Body of pancreas (tissue), 4 donors: ENCODE measurements at regions not wholly inside any gene's neighbourhood (a gene's known extent, or its start where the extent isn't known, plus 50 kb on each side); places are given as distances from the start of the nearest gene placed in this dataset.

Source experiments
- ATAC-seq: fragments of 150-250 bp; one replicate; pipeline ENCODE4 v1.9.1; 2016
- DNase-seq, 4 donors: peaks; one replicate each; pipeline ENCODE4 v3.0.0-alpha.2; 2019
- H3K27ac ChIP-seq, 4 donors: fragments of 200-600 bp; sonication (generic); 1 replicate in 3 of 4; 2 replicates in 1 of 4; pipeline versions ENCODE4 v1.5.1 to v1.6.1; 2016 to 2019; ENCODE audit warnings: mild to moderate bottlenecking in 1 of 4, mixed read lengths in 1 of 4, moderate library complexity in 1 of 4
- H3K27me3 ChIP-seq, 2 donors: fragments of 200-600 bp; sonication (generic); one replicate each; pipeline ENCODE4 v1.6.0; 2016; ENCODE audit warnings: mild to moderate bottlenecking in 1 of 2
- H3K36me3 ChIP-seq, 2 donors: fragments of 200-600 bp; sonication (generic); replicated peaks in 1 of 2; 2 replicates each; pipeline ENCODE4 v1.5.1; 2016; ENCODE audit warnings: low read depth in 2 of 2; ENCODE audit not compliant: insufficient read depth in 1 of 2
- H3K4me1 ChIP-seq: fragments of 200-600 bp; sonication (generic); one replicate; pipeline ENCODE4 v1.6.0; 2016
- H3K4me3 ChIP-seq, 2 donors: fragments of 200-600 bp; sonication (generic); 1 replicate in 1 of 2; 2 replicates in 1 of 2; pipeline ENCODE4 v1.5.1; 2016 to 2019
- H3K9me3 ChIP-seq, 3 donors: fragments of 200-600 bp; sonication (generic); 1 replicate in 2 of 3; 2 replicates in 1 of 3; pipeline ENCODE4 v1.5.1; 2016
- CTCF ChIP-seq, 7 experiments: fragments of 450-650 bp in 4 of 7; fragments of 200-600 bp in 3 of 7; sonication (generic) in 3 of 7; IDR thresholded peaks; one replicate each; pipeline ENCODE4 v1.5.1; 2016 to 2019; ENCODE audit warnings: antibody characterized with exemption in 7 of 7
- POLR2A ChIP-seq, 3 donors: fragments of 450-650 bp; IDR thresholded peaks; one replicate each; pipeline ENCODE4 v1.6.1; 2016; ENCODE audit warnings: antibody characterized with exemption in 3 of 3, mild to moderate bottlenecking in 2 of 3
- WGBS, 2 donors: methylation state at CpG; one replicate each; pipeline ENCODE4 v1.1.5; 2017; 5-methylcytosine and 5-hydroxymethylcytosine counted together
- intact Hi-C: fragments of 100-400 bp; cut with DNase I; formaldehyde crosslinking; loops from one replicate; pipeline ENCODE4 v1.15.1; 2023

DNA sequence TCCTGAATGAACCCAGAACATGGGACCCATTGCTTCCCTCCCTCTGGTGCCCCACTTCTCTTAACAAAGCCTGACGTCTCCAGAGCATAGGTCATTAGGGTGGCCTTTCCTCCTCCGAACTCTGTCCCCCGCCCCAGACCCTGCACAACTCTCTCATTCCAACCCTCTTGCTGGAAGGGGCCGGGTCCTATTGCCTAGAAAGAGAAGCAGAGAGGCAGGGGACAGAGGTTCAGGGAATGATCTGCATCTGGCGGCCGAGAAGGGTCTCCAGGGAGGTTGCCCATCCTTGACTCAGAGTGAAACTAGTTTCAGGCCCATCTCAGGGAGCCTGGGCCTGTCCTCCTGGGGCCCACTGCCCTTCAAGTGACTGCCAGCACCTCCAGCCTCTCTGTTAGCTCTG lies 79.0 kb downstream of the LINGO1 start:
- TF ChIP-seq POLR2A (IDR thresholded peaks at IDR 0.05) (no peak), CTCF (IDR thresholded peaks at IDR 0.05) (no peak)
- Histone ChIP-seq H3K27ac (no peak overlapping the region), H3K9me3 (no peaks in the 10 kb centered on the region), H3K4me3 (no peak overlapping the region), H3K36me3 (no peaks in the 10 kb centered on the region), H3K4me1 (no peaks in the 10 kb centered on the region), H3K27me3 (no peaks in the 10 kb centered on the region)
- no peak for DNase-seq
- WGBS, 2 donors, result 70 to 84% methylated on average over 6 of the region's 6 CpGs
- intact Hi-C loops, result no loop called here
- ATAC-seq, result no peak

- 73 to 85% methylated on average over 3 of the region's 3 CpGs for WGBS, 2 donors
- Histone ChIP-seq H3K4me3 (no peak overlapping the region), H3K9me3 (no peaks in the 10 kb centered on the region), H3K27ac (no peak overlapping the region), H3K27me3 (no peaks in the 10 kb centered on the region), H3K4me1 (no peaks in the 10 kb centered on the region), H3K36me3 (no peaks in the 10 kb centered on the region)
- TF ChIP-seq POLR2A (IDR thresholded peaks at IDR 0.05), result no peak
- no peak for TF ChIP-seq CTCF (IDR thresholded peaks at IDR 0.05)
- no peak for ATAC-seq
- DNase-seq, result no peak
- intact Hi-C loops, result no loop called here
Observed at GRCh38 chr15:77553257-77553656, 79.5 kb downstream of the LINGO1 start.

GRCh38 chr15:77552066-77552465 lies 80.6 kb downstream of the LINGO1 start:
- no peaks in the 10 kb centered on the region for H3K9me3 ChIP-seq
- H3K36me3 ChIP-seq, result no peaks in the 10 kb centered on the region
- ATAC-seq (no peak), DNase-seq (no peak)
- no peaks in the 10 kb centered on the region for H3K4me1 ChIP-seq
- intact Hi-C loops, result no loop called here
- TF ChIP-seq CTCF (IDR thresholded peaks at IDR 0.05), result no peak
- no peak for TF ChIP-seq POLR2A (IDR thresholded peaks at IDR 0.05)
- H3K27me3 ChIP-seq, result no peaks in the 10 kb centered on the region
- H3K27ac ChIP-seq, result no peak overlapping the region
- H3K4me3 ChIP-seq, result no peak overlapping the region
- 40 to 82% methylated on average over 1 to 4 of the region's 4 CpGs for WGBS, 2 donors

DNA sequence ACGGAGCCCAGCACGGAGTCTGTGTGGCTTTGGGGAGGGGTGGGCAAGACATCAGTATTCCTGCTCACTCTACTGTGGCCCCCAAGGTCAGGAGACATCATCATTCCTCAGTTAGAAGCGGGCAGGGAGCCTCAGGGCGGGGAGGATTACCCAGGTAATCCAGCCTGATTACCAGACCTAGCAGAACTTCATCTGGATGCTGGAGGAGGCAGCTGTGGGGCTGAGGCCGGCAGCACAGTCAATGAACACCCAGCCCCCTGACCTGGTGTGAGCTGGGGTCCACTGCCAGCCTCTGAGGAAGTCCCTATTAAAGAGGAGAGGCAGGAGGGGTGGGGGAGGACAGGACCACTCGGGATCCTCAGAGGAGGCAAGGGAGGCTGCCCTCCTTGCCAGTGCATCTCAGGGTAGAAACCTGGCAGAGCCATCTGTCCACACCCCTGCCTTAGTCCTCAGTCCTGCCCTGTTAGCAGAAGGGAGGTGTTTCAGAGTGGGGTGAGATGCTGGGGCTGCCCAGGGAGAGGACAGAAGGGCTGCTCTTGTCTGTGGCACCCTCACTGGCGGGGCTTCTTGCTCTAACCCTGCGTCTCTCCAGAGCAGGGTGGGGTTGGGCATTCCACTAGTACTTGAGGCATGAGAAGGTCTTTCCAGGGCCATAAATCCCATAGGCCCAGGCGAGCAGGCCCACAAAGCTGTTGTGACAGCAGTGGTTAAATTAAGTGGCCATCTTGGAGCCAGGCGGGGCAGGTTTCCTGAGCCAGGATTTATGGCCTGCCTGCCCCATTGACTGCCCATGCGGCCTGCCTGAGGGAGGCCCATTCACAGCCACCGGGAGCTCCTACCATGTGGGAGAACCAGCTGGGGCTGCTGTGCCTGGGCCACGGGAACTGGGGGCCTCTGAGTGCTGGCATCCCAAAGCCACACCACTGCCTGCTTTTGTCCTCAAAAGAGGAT lies 82.1 kb downstream of the LINGO1 start:
- H3K27me3 ChIP-seq, result no peaks in the 10 kb centered on the region
- WGBS, 2 donors, result 82 to 98% methylated on average over 6 to 13 of the region's 13 CpGs
- no peak overlapping the region for H3K4me3 ChIP-seq
- DNase-seq (no peak), ATAC-seq (no peak)
- no peak overlapping the region for H3K27ac ChIP-seq
- intact Hi-C loops, result no loop called here
- no peaks in the 10 kb centered on the region for H3K4me1 ChIP-seq
- TF ChIP-seq POLR2A (IDR thresholded peaks at IDR 0.05) (no peak), CTCF (IDR thresholded peaks at IDR 0.05) (no peak)
- H3K9me3 ChIP-seq, result no peaks in the 10 kb centered on the region
- H3K36me3 ChIP-seq, result no peaks in the 10 kb centered on the region
